GM19023 (cell line): ENCODE measurements at regions not wholly inside any gene's neighbourhood (a gene's known extent, or its start where the extent isn't known, plus 50 kb on each side); places are given as distances from the start of the nearest gene placed in this dataset.

Source experiments
- ATAC-seq: cut with Tn5 transposase; IDR thresholded peaks from one replicate; pipeline ENCODE4 v1.9.1; 2021; ENCODE audit warnings: mild to moderate bottlenecking, moderate library complexity; ENCODE audit not compliant: unreplicated experiment

- ATAC-seq = no peak
Measured at GRCh38 chr5:76030343-76030742, 52.8 kb upstream of the SV2C start.

- ATAC-seq = no peak
Measured at GRCh38 chr5:76029739-76030138, 53.4 kb upstream of the SV2C start.

GRCh38 chr5:76025790-76026189, 57.4 kb upstream of the SV2C start:
- no peak for ATAC-seq

- ATAC-seq = no peak
Measured at GRCh38 chr5:76025069-76025468, 58.1 kb upstream of the SV2C start.

- ATAC-seq = no peak
Measured at GRCh38 chr5:76022611-76023010, 60.6 kb upstream of the SV2C start.

GRCh38 chr5:76021936-76022584, 61.1 kb upstream of the SV2C start:
- ATAC-seq = no peak

GRCh38 chr5:76016258-76016657, 66.9 kb upstream of the SV2C start:
- no peak for ATAC-seq

- ATAC-seq = no peak
Measured at GRCh38 chr5:76014005-76014404, 69.2 kb upstream of the SV2C start.

GRCh38 chr5:76007904-76008303, 75.3 kb upstream of the SV2C start:
- no peak for ATAC-seq

GRCh38 chr5:76000582-76000981, 82.6 kb upstream of the SV2C start:
- no peak for ATAC-seq

- ATAC-seq = no peak
Measured at GRCh38 chr5:75993643-75994520, 89.3 kb upstream of the SV2C start.

GRCh38 chr5:75993183-75993582, 90.0 kb upstream of the SV2C start:
- ATAC-seq = no peak

- ATAC-seq = no peak
Measured at GRCh38 chr5:75992753-75993152, 90.4 kb upstream of the SV2C start.

GRCh38 chr5:75985077-75985476, 98.1 kb upstream of the SV2C start:
- ATAC-seq = no peak

GRCh38 chr5:75975496-75975895, 107.7 kb upstream of the SV2C start:
- no peak for ATAC-seq

- no peak for ATAC-seq
Measured at GRCh38 chr5:75965292-75965691, 117.9 kb upstream of the SV2C start.

- no peak for ATAC-seq
Measured at GRCh38 chr5:75964008-75964407, 119.2 kb upstream of the SV2C start.

GRCh38 chr5:75963554-75963953, 119.6 kb upstream of the SV2C start:
- ATAC-seq = no peak

- ATAC-seq = no peak
Measured at GRCh38 chr5:75961818-75962217, 121.4 kb upstream of the SV2C start.

GRCh38 chr5:75960129-75960528, 123.1 kb upstream of the SV2C start:
- no peak for ATAC-seq

- no peak for ATAC-seq
Measured at GRCh38 chr5:75952963-75953362, 130.2 kb upstream of the SV2C start.

GRCh38 chr5:75952291-75952690, 130.9 kb upstream of the SV2C start:
- ATAC-seq = no peak
